ENCODE measurements at regions not wholly inside any gene's neighbourhood (a gene's known extent, or its start where the extent isn't known, plus 50 kb on each side); places are given as distances from the start of the nearest gene placed in this dataset.

GRCh38 chr1:94669198-94669597 is 127.6 kb upstream of the F3 start:
- Histone ChIP-seq H3K4me1 (ENCODE audit: control insufficient read depth, insufficient read depth, low read length) (no peaks in the 10 kb centered on the region), H3K27me3 (ENCODE audit: control insufficient read depth, insufficient read depth, low read length) (no peaks in the 10 kb centered on the region), H3K9me3 (ENCODE audit: control insufficient read depth, insufficient read depth, low read depth, low read length) (no peaks in the 10 kb centered on the region), H3K36me3 (ENCODE audit: control insufficient read depth, insufficient read depth, low read length) (no peaks in the 10 kb centered on the region), H3K27ac (ENCODE audit: low read length) (no peak overlapping the region), H3K4me3 (ENCODE audit: low read depth in 2 of 2, low read length in 2 of 2) (no peak overlapping the region)
- intact Hi-C loops (cut with micrococcal nuclease; ENCODE audit: unreplicated experiment) (no loop called here), in situ Hi-C loops (cut with HindIII; ENCODE audit: low pct_unique_long_range_greater_than_20kb, low sequenced_read_pairs) (no loop called here)
- DNase-seq (ENCODE audit: low read depth, low spot score) = no peak
- ATAC-seq = no peak
- POLR2A ChIA-PET = no interaction called here
- CTCF ChIA-PET = no interaction called here
- TF ChIP-seq CTCF (IDR thresholded peaks at IDR 0.05) = no peak
- TF ChIP-seq POLR2AphosphoS5 (IDR thresholded peaks at IDR 0.05; ENCODE audit: low read depth, low read length) = no peak
- no peak for TF ChIP-seq SIN3A (IDR thresholded peaks at IDR 0.05; ENCODE audit: borderline replicate concordance, insufficient read depth, low read depth, low read length)
- TF ChIP-seq REST (IDR thresholded peaks at IDR 0.05; ENCODE audit: insufficient read depth in 1 of 2, low read depth in 2 of 2, low read length in 1 of 2) = no peak
- no peak for TF ChIP-seq TCF7L2 (IDR thresholded peaks at IDR 0.05; ENCODE audit: low read depth, low read length)
- BruUV-seq (replicated peaks) = no TSS peak

- H3K27me3 ChIP-seq (ENCODE audit: control insufficient read depth, insufficient read depth, low read length) = no peaks in the 10 kb centered on the region
- no peak overlapping the region for H3K4me3 ChIP-seq (ENCODE audit: low read depth in 2 of 2, low read length in 2 of 2)
- DNase-seq (ENCODE audit: low read depth, low spot score) = no peak
- BruUV-seq (replicated peaks) = no TSS peak
- no peak for ATAC-seq
- in situ Hi-C loops (cut with HindIII; ENCODE audit: low pct_unique_long_range_greater_than_20kb, low sequenced_read_pairs) (no loop called here), intact Hi-C loops (cut with micrococcal nuclease; ENCODE audit: unreplicated experiment) (no loop called here)
- no peaks in the 10 kb centered on the region for H3K36me3 ChIP-seq (ENCODE audit: control insufficient read depth, insufficient read depth, low read length)
- TF ChIP-seq SIN3A (IDR thresholded peaks at IDR 0.05; ENCODE audit: borderline replicate concordance, insufficient read depth, low read depth, low read length) (no peak), TCF7L2 (IDR thresholded peaks at IDR 0.05; ENCODE audit: low read depth, low read length) (no peak), REST (IDR thresholded peaks at IDR 0.05; ENCODE audit: insufficient read depth in 1 of 2, low read depth in 2 of 2, low read length in 1 of 2) (no peak), CTCF (IDR thresholded peaks at IDR 0.05) (no peak), POLR2AphosphoS5 (IDR thresholded peaks at IDR 0.05; ENCODE audit: low read depth, low read length) (no peak)
- H3K9me3 ChIP-seq (ENCODE audit: control insufficient read depth, insufficient read depth, low read depth, low read length) = no peaks in the 10 kb centered on the region
- POLR2A ChIA-PET = no interaction called here
- H3K4me1 ChIP-seq (ENCODE audit: control insufficient read depth, insufficient read depth, low read length) = no peaks in the 10 kb centered on the region
- no peak overlapping the region for H3K27ac ChIP-seq (ENCODE audit: low read length)
- CTCF ChIA-PET = no interaction called here
Measured at GRCh38 chr1:94668528-94668927, 127.0 kb upstream of the F3 start.
